WTC11 (cell line): ENCODE measurements at regions not wholly inside any gene's neighbourhood (a gene's known extent, or its start where the extent isn't known, plus 50 kb on each side); places are given as distances from the start of the nearest gene placed in this dataset.

ENCODE experiments used
- ATAC-seq: fragments of 200-7000 bp; cut with Tn5 transposase; 2 replicates; pipeline ENCODE4 v1.10.0; 2021; ENCODE audit warnings: mild to moderate bottlenecking, moderate library complexity
- CTCF ChIA-PET: fragments of 300-600 bp; sonication (Branson Sonifier 250); formaldehyde crosslinking; loops from one replicate; lab custom pipeline; 2021; ENCODE audit warnings: antibody characterized with exemption; lab: Charles Lee
- POLR2A ChIA-PET: fragments of 350-600 bp; sonication (Branson Sonifier 250); formaldehyde crosslinking; loops from one replicate; lab custom pipeline; 2021; ENCODE audit warnings: antibody characterized with exemption; lab: Charles Lee
- DNase-seq: peaks from one replicate; pipeline ENCODE4 v3.0.0; 2021; ENCODE audit warnings: low spot score
- H3K27ac Mint-ChIP-seq: 2 replicates; pipeline ENCODE4 v1.8.0; 2021; ENCODE audit warnings: mixed read lengths
- H3K27me3 Mint-ChIP-seq: 2 replicates; pipeline ENCODE4 v1.8.0; 2021; ENCODE audit warnings: low read depth, mild to moderate bottlenecking, moderate library complexity, mixed read lengths
- H3K36me3 Mint-ChIP-seq: 2 replicates; pipeline ENCODE4 v1.8.0; 2021; ENCODE audit warnings: mixed read lengths
- H3K4me1 Mint-ChIP-seq: 2 replicates; pipeline ENCODE4 v1.8.0; 2022; ENCODE audit warnings: mixed read lengths
- H3K4me3 Mint-ChIP-seq: 2 replicates; pipeline ENCODE4 v1.8.0; 2021; ENCODE audit warnings: mild to moderate bottlenecking, moderate library complexity, mixed read lengths
- H3K9me3 Mint-ChIP-seq: 2 replicates; pipeline ENCODE4 v1.8.0; 2021; ENCODE audit warnings: mixed read lengths
- CBFB ChIP-seq: sonication (generic); formaldehyde crosslinking; IDR thresholded peaks from 2 replicates; pipeline ENCODE4 v1.8.1; 2022; ENCODE audit warnings: mild to moderate bottlenecking, low read depth, missing genetic modification reagents
- ESRRA ChIP-seq: sonication (generic); formaldehyde crosslinking; IDR thresholded peaks from 2 replicates; pipeline ENCODE4 v1.8.1; 2022; ENCODE audit warnings: mild to moderate bottlenecking, missing genetic modification reagents, borderline replicate concordance
- FOXK1 ChIP-seq: sonication (generic); formaldehyde crosslinking; IDR thresholded peaks from 2 replicates; pipeline ENCODE4 v1.8.0; 2022; ENCODE audit warnings: mild to moderate bottlenecking, moderate library complexity, missing genetic modification reagents
- TP53 ChIP-seq: sonication (generic); formaldehyde crosslinking; IDR thresholded peaks from 2 replicates; pipeline ENCODE4 v1.8.1; 2023; ENCODE audit warnings: mild to moderate bottlenecking, missing genetic modification reagents
- TF ChIP-seq, protein P1 (sequence below): fragments of 250-450 bp; sonication (Bioruptor Pico); IDR thresholded peaks from 2 replicates; pipeline ENCODE4 v1.9.0; 2021; ENCODE audit warnings: mild to moderate bottlenecking, borderline replicate concordance
- TF ChIP-seq, protein P2 (sequence below): fragments of 250-450 bp; sonication (Bioruptor Pico); IDR thresholded peaks from 2 replicates; pipeline ENCODE4 v1.8.0; 2021; ENCODE audit warnings: mild to moderate bottlenecking
- TF ChIP-seq, protein P3 (sequence below): sonication (generic); formaldehyde crosslinking; conservative IDR thresholded peaks from 2 replicates; pipeline ENCODE4 v1.8.1; 2022; ENCODE audit warnings: mild to moderate bottlenecking, missing genetic modification reagents
- TF ChIP-seq, protein P4 (sequence below): fragments of 250-450 bp; sonication (Bioruptor Pico); conservative IDR thresholded peaks from 2 replicates; pipeline ENCODE4 v1.9.0; 2021; ENCODE audit warnings: mild to moderate bottlenecking
- TF ChIP-seq, protein P5 (sequence below): sonication (generic); formaldehyde crosslinking; IDR thresholded peaks from 2 replicates; pipeline ENCODE4 v1.8.1; 2022; ENCODE audit warnings: mild to moderate bottlenecking, missing genetic modification reagents, moderate library complexity, borderline replicate concordance
- TF ChIP-seq, protein P6 (sequence below): fragments of 250-450 bp; sonication (Bioruptor Pico); IDR thresholded peaks from 2 replicates; pipeline ENCODE4 v2.1.2; 2022; ENCODE audit warnings: mild to moderate bottlenecking, moderate library complexity

DNA sequence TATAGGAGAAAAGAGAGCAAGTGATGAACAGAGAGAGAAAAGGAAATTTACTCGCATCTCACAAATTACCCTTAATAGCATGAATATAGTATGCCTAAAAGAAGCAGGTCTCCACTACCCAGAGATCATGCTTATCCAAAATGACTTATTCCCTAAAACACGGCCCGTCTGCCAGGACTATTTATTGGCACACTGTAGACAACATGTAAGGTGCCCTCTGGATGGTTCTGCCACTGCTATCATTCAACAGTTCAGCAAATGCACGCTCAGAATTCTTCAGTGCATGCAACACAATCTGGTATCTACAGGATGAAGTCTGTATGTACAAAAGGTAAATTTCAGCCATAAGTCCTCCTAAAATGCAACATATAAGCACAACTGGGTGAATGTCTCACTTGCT lies 465.8 kb downstream of the SHQ1 start (continued):
- TF ChIP-seq, protein P1, sequence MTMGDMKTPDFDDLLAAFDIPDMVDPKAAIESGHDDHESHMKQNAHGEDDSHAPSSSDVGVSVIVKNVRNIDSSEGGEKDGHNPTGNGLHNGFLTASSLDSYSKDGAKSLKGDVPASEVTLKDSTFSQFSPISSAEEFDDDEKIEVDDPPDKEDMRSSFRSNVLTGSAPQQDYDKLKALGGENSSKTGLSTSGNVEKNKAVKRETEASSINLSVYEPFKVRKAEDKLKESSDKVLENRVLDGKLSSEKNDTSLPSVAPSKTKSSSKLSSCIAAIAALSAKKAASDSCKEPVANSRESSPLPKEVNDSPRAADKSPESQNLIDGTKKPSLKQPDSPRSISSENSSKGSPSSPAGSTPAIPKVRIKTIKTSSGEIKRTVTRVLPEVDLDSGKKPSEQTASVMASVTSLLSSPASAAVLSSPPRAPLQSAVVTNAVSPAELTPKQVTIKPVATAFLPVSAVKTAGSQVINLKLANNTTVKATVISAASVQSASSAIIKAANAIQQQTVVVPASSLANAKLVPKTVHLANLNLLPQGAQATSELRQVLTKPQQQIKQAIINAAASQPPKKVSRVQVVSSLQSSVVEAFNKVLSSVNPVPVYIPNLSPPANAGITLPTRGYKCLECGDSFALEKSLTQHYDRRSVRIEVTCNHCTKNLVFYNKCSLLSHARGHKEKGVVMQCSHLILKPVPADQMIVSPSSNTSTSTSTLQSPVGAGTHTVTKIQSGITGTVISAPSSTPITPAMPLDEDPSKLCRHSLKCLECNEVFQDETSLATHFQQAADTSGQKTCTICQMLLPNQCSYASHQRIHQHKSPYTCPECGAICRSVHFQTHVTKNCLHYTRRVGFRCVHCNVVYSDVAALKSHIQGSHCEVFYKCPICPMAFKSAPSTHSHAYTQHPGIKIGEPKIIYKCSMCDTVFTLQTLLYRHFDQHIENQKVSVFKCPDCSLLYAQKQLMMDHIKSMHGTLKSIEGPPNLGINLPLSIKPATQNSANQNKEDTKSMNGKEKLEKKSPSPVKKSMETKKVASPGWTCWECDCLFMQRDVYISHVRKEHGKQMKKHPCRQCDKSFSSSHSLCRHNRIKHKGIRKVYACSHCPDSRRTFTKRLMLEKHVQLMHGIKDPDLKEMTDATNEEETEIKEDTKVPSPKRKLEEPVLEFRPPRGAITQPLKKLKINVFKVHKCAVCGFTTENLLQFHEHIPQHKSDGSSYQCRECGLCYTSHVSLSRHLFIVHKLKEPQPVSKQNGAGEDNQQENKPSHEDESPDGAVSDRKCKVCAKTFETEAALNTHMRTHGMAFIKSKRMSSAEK (CRISPR knock-in tag) = no peak
- no peak for TF ChIP-seq ESRRA (CRISPR knock-in tag)
- no peak for TF ChIP-seq TP53 (CRISPR knock-in tag)

DNA sequence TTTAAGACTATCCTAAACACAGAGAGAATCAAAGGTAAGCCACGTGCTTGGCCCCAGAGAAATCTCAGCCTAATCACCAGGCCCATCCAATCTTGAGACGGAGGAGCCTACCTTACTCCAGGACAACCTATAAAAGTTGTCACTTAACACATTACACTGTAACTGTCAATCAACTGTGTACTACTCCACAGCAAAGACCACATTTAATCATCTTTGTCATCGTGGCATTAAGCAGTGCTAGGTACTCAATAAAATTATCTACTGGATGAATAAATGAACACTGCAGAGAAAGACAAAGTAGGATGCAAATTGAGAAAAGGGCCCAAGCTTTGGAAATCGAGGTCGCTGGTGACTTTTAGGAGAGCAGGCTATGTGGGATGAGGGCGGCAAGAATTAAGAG lies 466.7 kb downstream of the SHQ1 start:
- peaks cover 91% of the 10 kb centered on the region for H3K4me1 Mint-ChIP-seq
- peak overlapping the region; percentile 21 for H3K27ac Mint-ChIP-seq
- POLR2A ChIA-PET = interaction anchor here (0.5 kb wide), 1 partner anchor 361 kb away, joined by 4 read pairs; no protein-coding TSS in a partner anchor
- TF ChIP-seq, protein P2, sequence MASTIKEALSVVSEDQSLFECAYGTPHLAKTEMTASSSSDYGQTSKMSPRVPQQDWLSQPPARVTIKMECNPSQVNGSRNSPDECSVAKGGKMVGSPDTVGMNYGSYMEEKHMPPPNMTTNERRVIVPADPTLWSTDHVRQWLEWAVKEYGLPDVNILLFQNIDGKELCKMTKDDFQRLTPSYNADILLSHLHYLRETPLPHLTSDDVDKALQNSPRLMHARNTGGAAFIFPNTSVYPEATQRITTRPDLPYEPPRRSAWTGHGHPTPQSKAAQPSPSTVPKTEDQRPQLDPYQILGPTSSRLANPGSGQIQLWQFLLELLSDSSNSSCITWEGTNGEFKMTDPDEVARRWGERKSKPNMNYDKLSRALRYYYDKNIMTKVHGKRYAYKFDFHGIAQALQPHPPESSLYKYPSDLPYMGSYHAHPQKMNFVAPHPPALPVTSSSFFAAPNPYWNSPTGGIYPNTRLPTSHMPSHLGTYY (CRISPR knock-in tag) = no peak
- TF ChIP-seq CBFB (CRISPR knock-in tag) = no peak
- no peak for TF ChIP-seq FOXK1
- TF ChIP-seq, protein P3, sequence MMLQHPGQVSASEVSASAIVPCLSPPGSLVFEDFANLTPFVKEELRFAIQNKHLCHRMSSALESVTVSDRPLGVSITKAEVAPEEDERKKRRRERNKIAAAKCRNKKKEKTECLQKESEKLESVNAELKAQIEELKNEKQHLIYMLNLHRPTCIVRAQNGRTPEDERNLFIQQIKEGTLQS (CRISPR knock-in tag) = no peak
- TF ChIP-seq, protein P4, sequence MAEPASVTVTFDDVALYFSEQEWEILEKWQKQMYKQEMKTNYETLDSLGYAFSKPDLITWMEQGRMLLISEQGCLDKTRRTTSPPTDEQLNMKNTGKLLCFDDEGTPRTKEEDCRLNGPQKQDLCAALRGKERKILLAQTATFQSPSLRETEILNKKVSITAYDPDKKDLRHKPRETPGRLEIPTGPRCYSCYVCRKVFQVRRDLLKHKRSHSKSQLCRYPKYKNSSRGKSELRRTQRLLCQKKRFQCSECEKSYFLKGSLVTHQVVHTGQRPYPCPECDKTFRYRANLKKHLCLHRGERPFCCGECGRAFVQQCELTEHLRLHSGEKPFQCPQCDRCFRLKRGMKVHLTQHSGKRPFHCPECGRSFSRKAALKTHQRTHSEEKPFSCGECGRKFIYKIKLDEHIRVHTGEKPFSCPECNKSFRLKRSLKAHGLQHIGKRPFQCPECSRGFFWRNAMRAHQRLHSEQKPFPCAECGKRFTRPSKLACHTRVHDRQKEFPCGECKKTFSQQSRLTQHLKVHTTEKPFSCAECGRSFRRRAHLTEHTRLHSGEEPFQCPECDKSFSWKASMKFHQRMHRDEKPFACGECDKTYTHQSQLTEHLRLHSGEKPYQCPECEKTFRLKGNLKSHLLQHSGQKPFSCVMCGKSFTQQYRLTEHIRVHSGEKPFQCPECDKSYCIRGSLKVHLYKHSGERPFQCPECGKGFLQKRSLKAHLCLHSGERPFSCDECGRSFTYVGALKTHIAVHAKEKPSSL (CRISPR knock-in tag) = no peak
- TF ChIP-seq, protein P5, sequence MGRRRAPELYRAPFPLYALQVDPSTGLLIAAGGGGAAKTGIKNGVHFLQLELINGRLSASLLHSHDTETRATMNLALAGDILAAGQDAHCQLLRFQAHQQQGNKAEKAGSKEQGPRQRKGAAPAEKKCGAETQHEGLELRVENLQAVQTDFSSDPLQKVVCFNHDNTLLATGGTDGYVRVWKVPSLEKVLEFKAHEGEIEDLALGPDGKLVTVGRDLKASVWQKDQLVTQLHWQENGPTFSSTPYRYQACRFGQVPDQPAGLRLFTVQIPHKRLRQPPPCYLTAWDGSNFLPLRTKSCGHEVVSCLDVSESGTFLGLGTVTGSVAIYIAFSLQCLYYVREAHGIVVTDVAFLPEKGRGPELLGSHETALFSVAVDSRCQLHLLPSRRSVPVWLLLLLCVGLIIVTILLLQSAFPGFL (CRISPR knock-in tag) = no peak
- TF ChIP-seq, protein P6, sequence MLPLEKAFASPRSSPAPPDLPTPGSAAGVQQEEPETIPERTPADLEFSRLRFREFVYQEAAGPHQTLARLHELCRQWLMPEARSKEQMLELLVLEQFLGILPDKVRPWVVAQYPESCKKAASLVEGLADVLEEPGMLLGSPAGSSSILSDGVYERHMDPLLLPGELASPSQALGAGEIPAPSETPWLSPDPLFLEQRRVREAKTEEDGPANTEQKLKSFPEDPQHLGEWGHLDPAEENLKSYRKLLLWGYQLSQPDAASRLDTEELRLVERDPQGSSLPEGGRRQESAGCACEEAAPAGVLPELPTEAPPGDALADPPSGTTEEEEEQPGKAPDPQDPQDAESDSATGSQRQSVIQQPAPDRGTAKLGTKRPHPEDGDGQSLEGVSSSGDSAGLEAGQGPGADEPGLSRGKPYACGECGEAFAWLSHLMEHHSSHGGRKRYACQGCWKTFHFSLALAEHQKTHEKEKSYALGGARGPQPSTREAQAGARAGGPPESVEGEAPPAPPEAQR = no peak
- no peak for ATAC-seq
- H3K4me3 Mint-ChIP-seq = no peak overlapping the region
- no peak for DNase-seq
- no peaks in the 10 kb centered on the region for H3K27me3 Mint-ChIP-seq
- CTCF ChIA-PET = interaction anchor here (0.6 kb wide), 1 partner anchor 75 kb away, joined by 3 read pairs; no protein-coding TSS in a partner anchor
- H3K36me3 Mint-ChIP-seq = peaks cover 11% of the 10 kb centered on the region
- H3K9me3 Mint-ChIP-seq = no peaks in the 10 kb centered on the region
